HAP-1 (cell line): ENCODE measurements at regions not wholly inside any gene's neighbourhood (a gene's known extent, or its start where the extent isn't known, plus 50 kb on each side); places are given as distances from the start of the nearest gene placed in this dataset.
A peak's percentile ranks its signal among the peaks of the same experiment; 100 is the strongest.
"Not testable (repeated sequence)": the region's sequence is repeated elsewhere in the genome, so short reads cannot be mapped to it uniquely, and the experiment has no call there.

ENCODE experiments used
- DNase-seq, 2 experiments: peaks; one replicate each; pipeline ENCODE4 v3.0.0-alpha.2; 2016 to 2020; ENCODE audit warnings: low spot score in 2 of 2
- H3K27me3 ChIP-seq: fragments of 250-450 bp; sonication (Bioruptor Pico); 2 replicates; pipeline ENCODE4 v1.5.1; 2020; ENCODE audit warnings: low read depth, mild to moderate bottlenecking, moderate library complexity
- H3K36me3 ChIP-seq: fragments of 250-450 bp; sonication (Bioruptor Pico); replicated peaks from 2 replicates; pipeline ENCODE4 v1.5.1; 2020; ENCODE audit warnings: mild to moderate bottlenecking
- H3K4me1 ChIP-seq: fragments of 250-450 bp; sonication (Bioruptor Pico); 2 replicates; pipeline ENCODE4 v1.5.1; 2020; ENCODE audit warnings: mild to moderate bottlenecking
- H3K4me3 ChIP-seq: fragments of 250-450 bp; sonication (Bioruptor Pico); 2 replicates; pipeline ENCODE4 v1.5.1; 2020; ENCODE audit warnings: mild to moderate bottlenecking, moderate library complexity
- H3K9me3 ChIP-seq: fragments of 250-450 bp; sonication (Bioruptor Pico); 2 replicates; pipeline ENCODE4 v1.5.1; 2020; ENCODE audit warnings: mild to moderate bottlenecking, moderate library complexity
- in situ Hi-C: fragments of 300-500 bp; cut with MboI; formaldehyde crosslinking; loops from 3 replicates; pipeline ENCODE4 v1.14.3; 2020; ENCODE audit warnings: low sequenced_read_pairs, inconsistent platforms, mixed read lengths

DNA sequence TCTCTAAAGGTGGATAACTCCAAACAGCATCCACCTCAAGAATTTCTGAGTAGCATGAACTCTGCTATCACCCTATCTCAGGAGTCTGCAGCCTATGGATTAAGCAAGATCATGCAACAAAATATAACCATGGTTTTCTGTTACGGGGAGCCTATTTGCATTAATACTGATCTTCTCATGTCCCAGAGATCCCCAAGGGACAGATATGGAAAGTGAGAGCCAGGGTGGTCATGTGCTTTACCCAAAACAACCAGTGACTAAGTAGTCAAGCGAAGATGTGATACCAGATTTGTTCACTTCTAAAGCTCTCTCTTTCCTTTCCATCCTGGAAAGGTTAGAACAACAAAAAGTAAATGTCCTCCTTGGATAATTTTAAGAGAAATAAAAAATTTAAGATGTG lies 125.1 kb downstream of the PRRX1 start:
- DNase-seq: no peak
- in situ Hi-C loops: no loop called here
- H3K4me3 ChIP-seq: no peak overlapping the region
- no peaks in the 10 kb centered on the region for H3K27me3 ChIP-seq
- H3K9me3 ChIP-seq: no peaks in the 10 kb centered on the region
- H3K36me3 ChIP-seq: no peaks in the 10 kb centered on the region
- H3K4me1 ChIP-seq: no peaks in the 10 kb centered on the region

- Histone ChIP-seq H3K27me3 (no peaks in the 10 kb centered on the region), H3K36me3 (no peaks in the 10 kb centered on the region), H3K9me3 (no peaks in the 10 kb centered on the region), H3K4me3 (no peak overlapping the region), H3K4me1 (no peaks in the 10 kb centered on the region)
- no peak for DNase-seq
- in situ Hi-C loops: no loop called here
These were observed 126.2 kb downstream of the PRRX1 start for GRCh38 chr1:170790175-170790574.

GRCh38 chr1:170790651-170791071 lies 126.7 kb downstream of the PRRX1 start:
- no peak overlapping the region for H3K4me3 ChIP-seq
- in situ Hi-C loops: no loop called here
- DNase-seq: no peak
- H3K9me3 ChIP-seq: no peaks in the 10 kb centered on the region
- no peaks in the 10 kb centered on the region for H3K4me1 ChIP-seq
- H3K36me3 ChIP-seq: no peaks in the 10 kb centered on the region
- no peaks in the 10 kb centered on the region for H3K27me3 ChIP-seq

DNA sequence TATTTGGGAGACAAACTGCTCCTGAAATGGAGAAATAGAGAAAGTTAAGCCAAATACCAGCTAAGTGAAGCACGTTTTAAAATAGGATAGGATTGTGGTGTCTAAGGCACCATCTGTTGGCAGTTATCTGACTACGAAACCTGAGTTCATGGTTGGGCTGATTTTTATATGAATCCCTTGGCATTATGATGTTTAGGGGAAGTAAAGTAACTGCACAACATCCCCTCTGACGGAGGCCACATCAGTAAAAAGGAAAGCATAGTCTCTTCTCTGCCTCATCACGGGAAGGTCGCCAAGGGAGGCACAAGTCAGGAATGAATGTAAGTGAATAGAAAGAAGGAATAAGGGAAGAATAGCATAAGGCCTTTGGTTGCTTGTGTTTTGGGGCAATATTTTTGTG lies 128.0 kb downstream of the PRRX1 start:
- in situ Hi-C loops: no loop called here
- Histone ChIP-seq H3K4me1 (no peaks in the 10 kb centered on the region), H3K4me3 (no peak overlapping the region), H3K27me3 (no peaks in the 10 kb centered on the region), H3K36me3 (no peaks in the 10 kb centered on the region), H3K9me3 (no peaks in the 10 kb centered on the region)
- no peak for DNase-seq

DNA sequence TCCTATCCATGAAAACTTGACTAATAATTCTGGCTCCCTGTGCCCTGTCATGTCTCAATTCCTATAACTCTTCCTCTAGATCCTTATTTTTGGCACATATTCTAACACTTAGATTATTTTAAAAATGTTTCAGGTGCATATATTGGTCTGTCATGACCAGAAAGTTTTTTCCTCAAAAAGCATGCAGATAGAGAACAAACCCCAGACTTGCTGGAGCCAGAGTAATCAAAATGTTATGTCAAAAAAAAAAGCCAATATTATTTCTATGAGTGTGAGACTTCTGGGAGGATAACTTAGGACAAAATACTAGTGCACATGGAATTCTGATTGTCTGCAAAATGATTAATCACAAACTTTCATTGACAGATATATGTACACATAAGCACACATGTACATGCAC lies 135.1 kb upstream of the MROH9 start:
- H3K27me3 ChIP-seq: no peaks in the 10 kb centered on the region
- H3K9me3 ChIP-seq: no peaks in the 10 kb centered on the region
- in situ Hi-C loops: no loop called here
- H3K36me3 ChIP-seq: no peaks in the 10 kb centered on the region
- H3K4me3 ChIP-seq: no peak overlapping the region
- DNase-seq: no peak
- H3K4me1 ChIP-seq: no peaks in the 10 kb centered on the region

DNA sequence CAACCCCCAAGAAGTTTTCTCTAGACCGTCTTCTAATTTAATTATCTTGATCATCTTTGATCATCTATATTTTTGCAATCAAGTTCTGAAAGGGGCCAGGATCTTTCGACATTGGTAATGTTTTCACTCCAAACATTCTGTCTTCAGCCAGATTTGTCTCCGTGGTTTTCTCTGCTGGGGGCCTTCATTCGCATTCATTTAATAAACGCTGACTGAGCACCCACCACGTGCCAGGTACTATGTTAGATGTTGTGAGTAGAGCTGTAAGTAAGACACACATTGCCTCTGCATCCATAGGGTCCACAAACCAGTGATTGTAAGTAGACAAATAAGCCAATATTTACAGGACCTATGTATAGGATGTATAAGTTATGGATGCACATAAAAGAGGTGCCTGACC lies 134.5 kb upstream of the MROH9 start:
- no peak for DNase-seq
- in situ Hi-C loops: no loop called here
- H3K9me3 ChIP-seq: no peaks in the 10 kb centered on the region
- H3K36me3 ChIP-seq: no peaks in the 10 kb centered on the region
- H3K4me1 ChIP-seq: no peaks in the 10 kb centered on the region
- H3K4me3 ChIP-seq: no peak overlapping the region
- no peaks in the 10 kb centered on the region for H3K27me3 ChIP-seq

GRCh38 chr1:170803711-170804110 lies 131.6 kb upstream of the MROH9 start:
- H3K27me3 ChIP-seq: no peaks in the 10 kb centered on the region
- in situ Hi-C loops: no loop called here
- no peaks in the 10 kb centered on the region for H3K36me3 ChIP-seq
- no peak for DNase-seq
- no peak overlapping the region for H3K4me3 ChIP-seq
- H3K4me1 ChIP-seq: no peaks in the 10 kb centered on the region
- no peaks in the 10 kb centered on the region for H3K9me3 ChIP-seq

DNA sequence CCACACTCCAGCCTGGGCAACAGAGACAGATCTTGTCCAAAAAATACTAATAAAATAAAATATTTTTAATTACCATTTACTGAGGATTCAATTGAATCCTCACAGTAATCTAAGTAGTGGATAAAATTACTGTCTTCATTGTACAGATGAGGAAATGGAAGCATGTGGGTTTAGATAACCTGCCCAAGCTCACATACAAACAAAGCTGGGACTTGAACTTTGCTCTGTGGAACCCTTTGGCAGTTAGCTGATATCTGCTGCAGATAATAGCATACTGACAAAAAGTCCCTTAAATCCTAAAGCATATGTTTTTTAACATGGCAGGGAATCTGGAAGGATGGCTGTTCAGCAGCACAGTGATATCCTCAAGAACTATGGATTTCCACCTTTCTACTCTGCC lies 130.9 kb upstream of the MROH9 start:
- H3K4me1 ChIP-seq: no peaks in the 10 kb centered on the region
- H3K4me3 ChIP-seq: no peak overlapping the region
- no peaks in the 10 kb centered on the region for H3K36me3 ChIP-seq
- in situ Hi-C loops: no loop called here
- no peaks in the 10 kb centered on the region for H3K27me3 ChIP-seq
- DNase-seq: no peak
- no peaks in the 10 kb centered on the region for H3K9me3 ChIP-seq

GRCh38 chr1:170804879-170805278 lies 130.5 kb upstream of the MROH9 start:
- in situ Hi-C loops: no loop called here
- Histone ChIP-seq H3K9me3 (no peaks in the 10 kb centered on the region), H3K4me1 (no peaks in the 10 kb centered on the region), H3K36me3 (no peaks in the 10 kb centered on the region), H3K4me3 (no peak overlapping the region), H3K27me3 (no peaks in the 10 kb centered on the region)
- no peak for DNase-seq

DNA sequence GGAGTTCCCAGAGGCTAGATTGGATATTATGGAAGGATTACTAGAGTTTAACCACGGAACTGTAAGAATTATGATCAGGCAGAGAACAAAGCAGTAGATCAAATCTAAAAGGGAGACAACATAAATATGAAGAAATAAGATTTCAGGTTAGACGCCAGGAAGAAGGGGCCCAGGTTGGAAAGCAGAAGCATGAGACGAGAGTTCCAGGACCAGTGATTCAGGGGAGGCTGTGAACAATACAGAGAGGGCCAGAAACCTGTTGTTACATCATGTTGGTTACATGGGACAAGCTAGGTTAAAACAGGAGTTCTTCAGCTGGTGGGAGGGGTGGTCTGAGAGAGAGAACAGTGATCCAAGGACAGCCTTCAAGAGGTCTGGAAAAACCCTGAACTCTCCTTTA lies 128.4 kb upstream of the MROH9 start:
- no peaks in the 10 kb centered on the region for H3K4me1 ChIP-seq
- in situ Hi-C loops: no loop called here
- no peak overlapping the region for H3K4me3 ChIP-seq

GRCh38 chr1:170807432-170807831 lies 127.9 kb upstream of the MROH9 start:
- in situ Hi-C loops: no loop called here
- DNase-seq: no peak
- H3K4me3 ChIP-seq: no peak overlapping the region
- H3K4me1 ChIP-seq: no peaks in the 10 kb centered on the region
- H3K36me3 ChIP-seq: no peaks in the 10 kb centered on the region
- no peaks in the 10 kb centered on the region for H3K9me3 ChIP-seq
- no peaks in the 10 kb centered on the region for H3K27me3 ChIP-seq

More for the DNA sequence above, 128.4 kb upstream of the MROH9 start:
- no peaks in the 10 kb centered on the region for H3K36me3 ChIP-seq
- H3K9me3 ChIP-seq: no peaks in the 10 kb centered on the region
- DNase-seq: no peak
- no peaks in the 10 kb centered on the region for H3K27me3 ChIP-seq

DNA sequence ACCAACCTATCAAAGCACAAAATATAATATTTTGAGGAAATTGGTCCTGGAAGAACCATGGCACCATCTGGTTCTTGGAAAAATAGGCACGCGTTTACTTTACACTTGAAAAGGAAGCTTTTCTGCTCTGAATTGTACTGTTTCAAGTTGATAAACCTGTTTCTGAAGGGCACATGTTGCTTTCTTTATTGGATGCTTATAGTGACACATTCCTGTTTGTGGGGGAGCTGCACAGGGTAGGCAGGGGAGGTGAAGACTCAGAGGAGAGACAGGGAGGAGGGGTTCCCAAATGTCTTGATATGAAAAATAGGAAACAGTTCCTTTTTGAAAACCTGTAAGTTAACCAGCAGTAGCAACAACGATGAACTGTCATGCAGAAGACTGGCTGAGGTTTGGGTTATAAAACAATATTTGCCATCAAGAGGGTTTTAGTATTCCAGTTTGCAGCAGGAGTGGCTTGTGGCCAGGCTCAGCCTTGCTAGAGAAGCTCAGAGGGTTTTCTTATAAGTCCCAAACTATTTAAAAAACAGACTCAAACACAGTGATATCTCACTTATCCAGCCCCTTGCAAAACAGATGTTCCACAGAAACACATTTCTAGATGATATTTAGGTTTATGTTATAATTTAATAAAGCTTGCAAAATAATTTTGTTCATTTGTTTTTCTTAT lies 127.0 kb upstream of the MROH9 start:
- Histone ChIP-seq H3K27me3 (no peaks in the 10 kb centered on the region), H3K9me3 (no peaks in the 10 kb centered on the region), H3K4me3 (no peak overlapping the region), H3K4me1 (no peaks in the 10 kb centered on the region), H3K36me3 (no peaks in the 10 kb centered on the region)
- in situ Hi-C loops: no loop called here
- DNase-seq: no peak

GRCh38 chr1:170811013-170811412 lies 124.3 kb upstream of the MROH9 start:
- H3K4me3 ChIP-seq, H3K4me1 ChIP-seq, H3K27me3 ChIP-seq, in situ Hi-C loops, DNase-seq, H3K36me3 ChIP-seq, H3K9me3 ChIP-seq: not testable (repeated sequence)

GRCh38 chr1:170819781-170820180 lies 115.6 kb upstream of the MROH9 start:
- in situ Hi-C loops: no loop called here
- H3K36me3 ChIP-seq: no peaks in the 10 kb centered on the region
- no peaks in the 10 kb centered on the region for H3K27me3 ChIP-seq
- H3K9me3 ChIP-seq: no peaks in the 10 kb centered on the region
- H3K4me1 ChIP-seq: peaks cover 14% of the 10 kb centered on the region
- peak; percentile 44 to 92 for DNase-seq
- H3K4me3 ChIP-seq: no peak overlapping the region

DNA sequence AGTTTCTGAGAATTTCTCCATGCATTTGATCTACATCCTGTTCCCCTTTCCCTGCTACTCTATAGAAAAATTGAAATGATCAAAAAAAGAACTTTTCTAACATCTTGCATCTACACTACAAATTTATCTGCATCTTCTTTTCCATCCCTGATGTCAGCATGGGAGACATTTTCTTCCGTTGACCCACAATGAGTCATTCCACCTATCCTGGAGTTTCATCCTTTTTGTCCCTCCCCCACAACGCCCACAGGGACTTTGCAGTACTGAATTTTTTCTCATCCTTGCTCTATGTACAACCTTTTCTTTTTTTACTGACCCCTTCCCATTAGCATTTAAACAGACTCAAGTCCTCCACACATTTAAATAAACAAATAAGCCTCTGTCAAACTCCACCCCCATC lies 112.2 kb upstream of the MROH9 start:
- Histone ChIP-seq H3K4me3 (no peak overlapping the region), H3K36me3 (no peaks in the 10 kb centered on the region), H3K27me3 (no peaks in the 10 kb centered on the region), H3K9me3 (no peaks in the 10 kb centered on the region), H3K4me1 (peaks cover 17% of the 10 kb centered on the region)
- in situ Hi-C loops: no loop called here
- DNase-seq: peak in 1 of 2 experiments; percentile 29
